Gastrocnemius medialis (tissue), 4 donors: ENCODE measurements at regions not wholly inside any gene's neighbourhood (a gene's known extent, or its start where the extent isn't known, plus 50 kb on each side); places are given as distances from the start of the nearest gene placed in this dataset.

Source experiments
- ATAC-seq, 2 donors: fragments of 150-250 bp; one replicate each; pipeline ENCODE4 v1.9.1; 2016
- DNase-seq, 2 donors: peaks; one replicate each; pipeline ENCODE4 v3.0.0-alpha.2; 2019
- H3K27ac ChIP-seq, 4 donors: fragments of 200-600 bp; sonication (generic); 1 replicate in 1 of 4; 2 replicates in 3 of 4; pipeline ENCODE4 v1.5.1; 2016 to 2018; ENCODE audit warnings: mild to moderate bottlenecking in 2 of 4, moderate library complexity in 1 of 4
- H3K27me3 ChIP-seq, 3 donors: fragments of 200-600 bp; sonication (generic) in 2 of 3; 1 replicate in 1 of 3; 2 replicates in 2 of 3; pipeline versions ENCODE4 v1.5.1 to v1.6.0; 2016 to 2019; ENCODE audit warnings: mild to moderate bottlenecking in 1 of 3, moderate library complexity in 1 of 3
- H3K36me3 ChIP-seq, 2 donors: fragments of 200-600 bp; sonication (generic) in 1 of 2; one replicate each; pipeline ENCODE4 v1.5.1; 2017 to 2018
- H3K4me1 ChIP-seq, 2 donors: fragments of 200-600 bp; sonication (generic) in 1 of 2; one replicate each; pipeline ENCODE4 v1.5.1; 2016 to 2017; ENCODE audit warnings: mild to moderate bottlenecking in 2 of 2
- H3K4me3 ChIP-seq, 4 donors: fragments of 200-600 bp; sonication (generic) in 3 of 4; 1 replicate in 1 of 4; 2 replicates in 3 of 4; pipeline ENCODE4 v1.5.1; 2016 to 2019; ENCODE audit warnings: mild to moderate bottlenecking in 2 of 4
- H3K9me3 ChIP-seq, 3 donors: fragments of 200-600 bp; sonication (generic) in 2 of 3; 1 replicate in 1 of 3; 2 replicates in 2 of 3; pipeline ENCODE4 v1.5.1; 2016 to 2019
- POLR2A ChIP-seq, 2 donors: fragments of 450-650 bp; IDR thresholded peaks; one replicate each; pipeline ENCODE4 v1.6.1; 2017; ENCODE audit warnings: antibody characterized with exemption in 2 of 2, mild to moderate bottlenecking in 2 of 2, moderate library complexity in 2 of 2
- in situ Hi-C, 4 donors: fragments of 200-750 bp; cut with MboI; loops; one replicate each; pipeline versions ENCODE4 v1.15.0 to v1.8.0; 2017; ENCODE audit warnings: low sequenced_read_pairs in 4 of 4
- intact Hi-C: fragments of 100-400 bp; cut with DNase I; formaldehyde crosslinking; loops from one replicate; pipeline ENCODE4 v1.15.1; 2023; ENCODE audit warnings: low total_unique reads
- TF ChIP-seq, protein P1 (sequence below), 5 experiments: fragments of 450-650 bp in 3 of 5; fragments of 200-600 bp in 2 of 5; sonication (generic) in 2 of 5; IDR thresholded peaks in 4 of 5; conservative IDR thresholded peaks in 1 of 5; 1 replicate in 4 of 5; 2 replicates in 1 of 5; pipeline ENCODE4 v1.5.1; 2016 to 2019; ENCODE audit warnings: antibody characterized with exemption in 5 of 5, mild to moderate bottlenecking in 3 of 5, moderate library complexity in 3 of 5

DNA sequence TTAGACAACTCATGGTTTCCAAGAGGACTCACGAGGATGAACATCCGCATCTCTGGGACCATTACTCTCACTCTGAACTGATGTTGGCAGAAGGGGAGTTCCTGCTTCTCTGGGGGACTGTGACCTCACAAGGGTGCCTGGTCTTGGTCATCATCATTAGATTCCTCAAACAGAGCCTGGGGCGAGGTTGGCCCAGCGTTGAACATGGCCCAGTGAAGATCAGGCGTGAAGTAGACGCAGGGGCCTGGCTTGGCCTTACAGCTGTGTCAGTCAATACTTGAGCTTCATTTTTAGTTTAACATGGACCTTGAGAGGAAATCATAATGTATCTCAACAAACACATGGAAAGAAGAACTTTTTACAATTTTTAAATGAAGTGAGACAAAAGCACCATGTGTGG lies 617.1 kb downstream of the BRD1 start:
- H3K9me3 ChIP-seq: no peaks in the 10 kb centered on the region
- no peak overlapping the region for H3K27ac ChIP-seq
- H3K36me3 ChIP-seq: no peaks in the 10 kb centered on the region
- no peaks in the 10 kb centered on the region for H3K27me3 ChIP-seq
- no peaks in the 10 kb centered on the region for H3K4me1 ChIP-seq
- no peak for TF ChIP-seq POLR2A (IDR thresholded peaks at IDR 0.05)
- TF ChIP-seq, protein P1, sequence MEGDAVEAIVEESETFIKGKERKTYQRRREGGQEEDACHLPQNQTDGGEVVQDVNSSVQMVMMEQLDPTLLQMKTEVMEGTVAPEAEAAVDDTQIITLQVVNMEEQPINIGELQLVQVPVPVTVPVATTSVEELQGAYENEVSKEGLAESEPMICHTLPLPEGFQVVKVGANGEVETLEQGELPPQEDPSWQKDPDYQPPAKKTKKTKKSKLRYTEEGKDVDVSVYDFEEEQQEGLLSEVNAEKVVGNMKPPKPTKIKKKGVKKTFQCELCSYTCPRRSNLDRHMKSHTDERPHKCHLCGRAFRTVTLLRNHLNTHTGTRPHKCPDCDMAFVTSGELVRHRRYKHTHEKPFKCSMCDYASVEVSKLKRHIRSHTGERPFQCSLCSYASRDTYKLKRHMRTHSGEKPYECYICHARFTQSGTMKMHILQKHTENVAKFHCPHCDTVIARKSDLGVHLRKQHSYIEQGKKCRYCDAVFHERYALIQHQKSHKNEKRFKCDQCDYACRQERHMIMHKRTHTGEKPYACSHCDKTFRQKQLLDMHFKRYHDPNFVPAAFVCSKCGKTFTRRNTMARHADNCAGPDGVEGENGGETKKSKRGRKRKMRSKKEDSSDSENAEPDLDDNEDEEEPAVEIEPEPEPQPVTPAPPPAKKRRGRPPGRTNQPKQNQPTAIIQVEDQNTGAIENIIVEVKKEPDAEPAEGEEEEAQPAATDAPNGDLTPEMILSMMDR (IDR thresholded peaks at IDR 0.05 in 4 of 5, conservative IDR thresholded peaks at IDR 0.05 in 1 of 5): no peak
- DNase-seq (no peak), ATAC-seq (no peak)
- H3K4me3 ChIP-seq: no peak overlapping the region
- in situ Hi-C loops (no loop called here), intact Hi-C loops (no loop called here)

DNA sequence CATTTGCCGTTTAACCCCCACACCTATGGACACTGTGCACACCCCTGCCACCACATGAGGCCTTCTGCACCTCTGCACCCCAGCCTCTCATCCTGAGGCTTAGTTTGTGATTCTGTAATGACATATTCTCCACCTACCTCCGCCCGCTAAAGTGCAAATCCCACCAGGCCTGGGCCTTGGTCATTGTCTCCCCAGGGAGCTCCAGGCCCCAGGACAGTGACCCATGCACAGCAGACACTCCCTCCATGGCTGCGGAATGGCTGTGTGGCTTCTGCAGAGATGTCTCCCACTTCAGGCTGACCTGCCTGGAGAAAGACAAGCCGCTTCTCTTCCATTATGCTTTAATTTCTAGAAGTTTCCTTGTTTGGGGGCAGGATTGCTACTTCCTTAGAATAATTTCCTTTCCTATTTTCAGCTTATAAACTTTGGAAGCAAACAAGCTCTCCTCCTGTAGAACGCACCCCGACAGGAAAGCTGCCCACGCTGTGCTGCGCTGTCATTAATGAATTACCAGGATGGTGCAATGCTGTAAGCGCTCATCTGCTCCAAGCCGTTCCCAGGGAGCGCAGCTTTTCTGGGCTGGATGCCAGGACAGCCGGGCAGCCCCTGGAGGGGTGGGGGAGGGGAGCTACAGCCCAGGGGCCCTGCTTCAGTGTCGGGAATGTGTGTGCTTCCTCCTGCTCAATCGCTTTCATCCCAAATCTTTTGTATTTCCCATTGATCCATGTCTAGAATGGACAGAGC lies 618.0 kb downstream of the BRD1 start:
- TF ChIP-seq POLR2A (IDR thresholded peaks at IDR 0.05): no peak
- TF ChIP-seq, protein P1 (IDR thresholded peaks at IDR 0.05 in 4 of 5, conservative IDR thresholded peaks at IDR 0.05 in 1 of 5): no peak
- Histone ChIP-seq H3K4me3 (no peak overlapping the region), H3K27ac (no peak overlapping the region), H3K9me3 (no peaks in the 10 kb centered on the region), H3K27me3 (no peaks in the 10 kb centered on the region), H3K36me3 (no peaks in the 10 kb centered on the region), H3K4me1 (no peaks in the 10 kb centered on the region)
- in situ Hi-C loops: no loop called here
- DNase-seq (no peak), ATAC-seq (no peak)
- intact Hi-C loops: no loop called here

DNA sequence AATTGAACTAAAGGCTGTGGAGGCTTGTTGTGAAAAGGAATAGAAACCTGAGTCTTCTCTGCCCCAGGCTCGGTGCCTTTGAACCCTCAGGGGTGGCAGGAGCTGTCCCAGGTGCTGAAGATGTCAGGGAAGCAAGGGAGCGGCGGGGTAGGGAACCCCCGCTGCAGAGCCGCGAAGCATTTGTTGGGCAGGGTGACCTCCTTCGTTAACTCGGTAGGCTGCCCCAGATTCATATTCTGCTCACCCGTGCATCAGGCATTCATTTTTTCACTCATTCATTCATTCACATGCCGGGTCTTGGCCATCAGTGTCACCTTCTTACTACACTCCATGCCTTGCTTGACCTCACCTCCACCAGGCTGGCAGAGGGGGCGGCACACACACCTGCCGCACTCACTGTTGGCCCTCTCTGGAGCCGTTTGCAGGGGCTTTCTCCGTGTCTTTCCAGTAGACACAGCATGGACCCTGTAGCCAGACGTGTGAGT lies 618.9 kb downstream of the BRD1 start:
- Histone ChIP-seq H3K4me1 (no peaks in the 10 kb centered on the region), H3K9me3 (no peaks in the 10 kb centered on the region), H3K27ac (no peak overlapping the region), H3K4me3 (no peak overlapping the region), H3K36me3 (no peaks in the 10 kb centered on the region), H3K27me3 (no peaks in the 10 kb centered on the region)
- DNase-seq (no peak), ATAC-seq (no peak)
- TF ChIP-seq, protein P1 (IDR thresholded peaks at IDR 0.05 in 4 of 5, conservative IDR thresholded peaks at IDR 0.05 in 1 of 5): no peak
- no peak for TF ChIP-seq POLR2A (IDR thresholded peaks at IDR 0.05)
- in situ Hi-C loops: no loop called here
- intact Hi-C loops: no loop called here

DNA sequence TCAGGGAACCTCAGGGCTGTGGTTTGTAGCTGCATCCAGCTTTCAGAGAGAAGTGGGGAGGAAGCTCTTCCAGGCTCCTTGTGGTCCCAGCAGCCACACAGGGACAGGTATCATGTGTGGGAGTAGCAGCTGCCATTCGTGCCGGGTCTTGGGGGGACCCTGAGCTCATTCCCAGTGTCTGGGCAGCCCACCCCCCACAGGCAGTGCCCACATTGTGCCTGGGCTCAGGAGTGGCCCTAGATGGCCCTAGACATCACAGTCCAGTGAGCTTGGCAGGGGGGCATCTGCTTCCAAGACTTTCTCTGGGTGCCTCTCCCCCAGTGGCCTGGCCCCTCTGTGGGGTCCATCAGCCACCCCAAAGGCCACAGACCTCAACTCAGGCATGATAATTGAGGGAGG lies 619.7 kb downstream of the BRD1 start:
- H3K4me3 ChIP-seq: no peak overlapping the region
- H3K36me3 ChIP-seq: no peaks in the 10 kb centered on the region
- in situ Hi-C loops (no loop called here), intact Hi-C loops (no loop called here)
- ATAC-seq (no peak), DNase-seq (no peak)
- H3K9me3 ChIP-seq: no peaks in the 10 kb centered on the region
- H3K4me1 ChIP-seq: no peaks in the 10 kb centered on the region
- H3K27ac ChIP-seq: no peak overlapping the region
- TF ChIP-seq, protein P1 (IDR thresholded peaks at IDR 0.05 in 4 of 5, conservative IDR thresholded peaks at IDR 0.05 in 1 of 5): no peak
- no peak for TF ChIP-seq POLR2A (IDR thresholded peaks at IDR 0.05)
- H3K27me3 ChIP-seq: no peaks in the 10 kb centered on the region
